GM23338 (cell line): ENCODE measurements at regions not wholly inside any gene's neighbourhood (a gene's known extent, or its start where the extent isn't known, plus 50 kb on each side); places are given as distances from the start of the nearest gene placed in this dataset.

ENCODE experiments used
- EZH2 ChIP-seq: fragments of 200-600 bp; sonication (generic); IDR thresholded peaks from one replicate; pipeline ENCODE4 v1.8.0; 2017; ENCODE audit warnings: antibody characterized with exemption, mild to moderate bottlenecking, low read depth; ENCODE audit not compliant: unreplicated experiment
- EZH2phosphoT487 ChIP-seq: fragments of 200-600 bp; sonication (generic); IDR thresholded peaks from one replicate; pipeline ENCODE4 v1.8.1; 2018; ENCODE audit warnings: antibody characterized with exemption; ENCODE audit not compliant: unreplicated experiment
- JUNB ChIP-seq: IDR thresholded peaks from one replicate; pipeline ENCODE4 v1.6.1; 2016; ENCODE audit warnings: antibody characterized with exemption; ENCODE audit not compliant: unreplicated experiment
- POLR2AphosphoS5 ChIP-seq: IDR thresholded peaks from 2 replicates; pipeline ENCODE4 v1.6.1; 2016; ENCODE audit warnings: antibody characterized with exemption, low read depth
- TF ChIP-seq, protein P1 (sequence below), 2 experiments: fragments of 200-600 bp in 1 of 2; sonication (generic) in 1 of 2; conservative IDR thresholded peaks; 2 replicates each; pipeline versions ENCODE4 v1.5.1 to v1.6.1; 2016 to 2017; ENCODE audit warnings: antibody characterized with exemption in 2 of 2, low read depth in 2 of 2, mild to moderate bottlenecking in 2 of 2, moderate library complexity in 1 of 2
- TF ChIP-seq, protein P2 (sequence below): IDR thresholded peaks from one replicate; pipeline ENCODE4 v1.6.1; 2018; ENCODE audit warnings: antibody characterized with exemption; ENCODE audit not compliant: unreplicated experiment

- TF ChIP-seq, protein P1, sequence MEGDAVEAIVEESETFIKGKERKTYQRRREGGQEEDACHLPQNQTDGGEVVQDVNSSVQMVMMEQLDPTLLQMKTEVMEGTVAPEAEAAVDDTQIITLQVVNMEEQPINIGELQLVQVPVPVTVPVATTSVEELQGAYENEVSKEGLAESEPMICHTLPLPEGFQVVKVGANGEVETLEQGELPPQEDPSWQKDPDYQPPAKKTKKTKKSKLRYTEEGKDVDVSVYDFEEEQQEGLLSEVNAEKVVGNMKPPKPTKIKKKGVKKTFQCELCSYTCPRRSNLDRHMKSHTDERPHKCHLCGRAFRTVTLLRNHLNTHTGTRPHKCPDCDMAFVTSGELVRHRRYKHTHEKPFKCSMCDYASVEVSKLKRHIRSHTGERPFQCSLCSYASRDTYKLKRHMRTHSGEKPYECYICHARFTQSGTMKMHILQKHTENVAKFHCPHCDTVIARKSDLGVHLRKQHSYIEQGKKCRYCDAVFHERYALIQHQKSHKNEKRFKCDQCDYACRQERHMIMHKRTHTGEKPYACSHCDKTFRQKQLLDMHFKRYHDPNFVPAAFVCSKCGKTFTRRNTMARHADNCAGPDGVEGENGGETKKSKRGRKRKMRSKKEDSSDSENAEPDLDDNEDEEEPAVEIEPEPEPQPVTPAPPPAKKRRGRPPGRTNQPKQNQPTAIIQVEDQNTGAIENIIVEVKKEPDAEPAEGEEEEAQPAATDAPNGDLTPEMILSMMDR (conservative IDR thresholded peaks at IDR 0.05; ENCODE audit: low read depth in 2 of 2): no peak
- TF ChIP-seq, protein P2, sequence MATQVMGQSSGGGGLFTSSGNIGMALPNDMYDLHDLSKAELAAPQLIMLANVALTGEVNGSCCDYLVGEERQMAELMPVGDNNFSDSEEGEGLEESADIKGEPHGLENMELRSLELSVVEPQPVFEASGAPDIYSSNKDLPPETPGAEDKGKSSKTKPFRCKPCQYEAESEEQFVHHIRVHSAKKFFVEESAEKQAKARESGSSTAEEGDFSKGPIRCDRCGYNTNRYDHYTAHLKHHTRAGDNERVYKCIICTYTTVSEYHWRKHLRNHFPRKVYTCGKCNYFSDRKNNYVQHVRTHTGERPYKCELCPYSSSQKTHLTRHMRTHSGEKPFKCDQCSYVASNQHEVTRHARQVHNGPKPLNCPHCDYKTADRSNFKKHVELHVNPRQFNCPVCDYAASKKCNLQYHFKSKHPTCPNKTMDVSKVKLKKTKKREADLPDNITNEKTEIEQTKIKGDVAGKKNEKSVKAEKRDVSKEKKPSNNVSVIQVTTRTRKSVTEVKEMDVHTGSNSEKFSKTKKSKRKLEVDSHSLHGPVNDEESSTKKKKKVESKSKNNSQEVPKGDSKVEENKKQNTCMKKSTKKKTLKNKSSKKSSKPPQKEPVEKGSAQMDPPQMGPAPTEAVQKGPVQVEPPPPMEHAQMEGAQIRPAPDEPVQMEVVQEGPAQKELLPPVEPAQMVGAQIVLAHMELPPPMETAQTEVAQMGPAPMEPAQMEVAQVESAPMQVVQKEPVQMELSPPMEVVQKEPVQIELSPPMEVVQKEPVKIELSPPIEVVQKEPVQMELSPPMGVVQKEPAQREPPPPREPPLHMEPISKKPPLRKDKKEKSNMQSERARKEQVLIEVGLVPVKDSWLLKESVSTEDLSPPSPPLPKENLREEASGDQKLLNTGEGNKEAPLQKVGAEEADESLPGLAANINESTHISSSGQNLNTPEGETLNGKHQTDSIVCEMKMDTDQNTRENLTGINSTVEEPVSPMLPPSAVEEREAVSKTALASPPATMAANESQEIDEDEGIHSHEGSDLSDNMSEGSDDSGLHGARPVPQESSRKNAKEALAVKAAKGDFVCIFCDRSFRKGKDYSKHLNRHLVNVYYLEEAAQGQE: no peak
- TF ChIP-seq JUNB (no peak), EZH2phosphoT487 (no peak), POLR2AphosphoS5 (no peak), EZH2 (no peak)
Observed at GRCh38 chr21:35211782-35212181, 162.7 kb upstream of the RUNX1 start.
